GM19043 (cell line): ENCODE measurements at regions not wholly inside any gene's neighbourhood (a gene's known extent, or its start where the extent isn't known, plus 50 kb on each side); places are given as distances from the start of the nearest gene placed in this dataset.
"Not testable (repeated sequence)": the region's sequence is repeated elsewhere in the genome, so short reads cannot be mapped to it uniquely, and the experiment has no call there.

Experiments used
- ATAC-seq: cut with Tn5 transposase; IDR thresholded peaks from one replicate; pipeline ENCODE4 v1.9.1; 2021; ENCODE audit warnings: low read depth; ENCODE audit not compliant: unreplicated experiment

DNA sequence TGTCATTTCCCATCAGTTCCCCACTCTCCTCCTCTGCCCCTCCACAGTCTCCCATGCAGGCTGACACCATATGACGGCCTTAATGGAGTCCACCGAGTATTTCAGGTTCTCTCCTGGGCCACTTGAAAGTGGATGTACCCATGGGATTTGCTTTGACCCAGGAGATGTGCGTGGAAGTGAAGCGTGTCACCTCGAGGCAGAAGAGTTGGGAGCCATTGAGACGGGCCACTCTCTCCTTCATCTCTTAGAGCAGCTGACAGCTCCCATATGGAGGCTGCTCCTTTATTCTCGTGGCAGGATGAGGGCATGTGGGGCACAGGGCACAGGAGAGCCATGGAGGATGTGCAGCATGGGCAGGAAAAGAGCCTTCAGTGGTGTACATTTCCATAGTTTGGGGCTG, 144.7 kb upstream of the CRYM start:
- not testable (repeated sequence) for ATAC-seq

- ATAC-seq, result not testable (repeated sequence)
Measured at GRCh38 chr16:21404699-21405098, 126.6 kb upstream of the CRYM start.

GRCh38 chr16:21397866-21398265, 119.8 kb upstream of the CRYM start:
- not testable (repeated sequence) for ATAC-seq

DNA sequence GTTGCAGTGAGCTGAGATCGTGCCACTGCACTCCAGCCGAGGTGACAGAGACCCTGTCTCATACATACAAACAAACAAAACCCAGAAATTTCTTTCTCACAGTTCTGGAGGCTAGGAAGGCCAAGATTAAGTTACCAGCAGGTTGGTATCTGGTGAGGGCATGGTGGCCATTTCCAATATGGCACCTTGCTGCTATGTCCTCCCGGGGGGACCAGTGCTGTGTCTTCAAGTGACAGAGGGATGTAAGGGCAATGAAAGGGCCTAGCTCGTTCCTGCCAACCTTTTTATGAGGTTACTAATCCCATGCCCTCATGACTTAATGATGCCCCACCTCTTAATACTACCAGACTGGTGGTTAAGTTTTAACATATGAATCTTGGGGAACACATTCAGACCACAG, 118.5 kb upstream of the CRYM start:
- not testable (repeated sequence) for ATAC-seq

GRCh38 chr16:21390634-21391033, 112.5 kb upstream of the CRYM start:
- not testable (repeated sequence) for ATAC-seq

DNA sequence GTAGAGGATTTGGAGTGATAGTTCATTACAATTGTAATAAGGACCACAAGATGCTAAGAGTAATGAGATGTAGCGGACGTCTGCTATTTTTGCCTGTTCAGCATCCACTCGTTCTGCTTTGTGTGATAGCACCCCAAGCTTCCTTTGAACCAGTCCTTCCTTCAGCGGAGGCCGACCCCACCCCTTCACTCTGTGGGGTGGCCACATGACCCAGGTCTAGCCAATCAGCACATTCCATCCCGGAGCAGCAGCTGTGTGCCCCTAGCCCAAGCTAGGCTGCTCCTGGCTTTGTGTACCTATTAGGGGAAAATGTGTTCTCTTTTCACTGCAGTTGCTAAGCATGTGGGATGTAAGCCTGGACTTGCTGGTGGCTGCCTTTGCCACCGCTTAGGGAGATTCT, 111.8 kb upstream of the CRYM start:
- not testable (repeated sequence) for ATAC-seq

DNA sequence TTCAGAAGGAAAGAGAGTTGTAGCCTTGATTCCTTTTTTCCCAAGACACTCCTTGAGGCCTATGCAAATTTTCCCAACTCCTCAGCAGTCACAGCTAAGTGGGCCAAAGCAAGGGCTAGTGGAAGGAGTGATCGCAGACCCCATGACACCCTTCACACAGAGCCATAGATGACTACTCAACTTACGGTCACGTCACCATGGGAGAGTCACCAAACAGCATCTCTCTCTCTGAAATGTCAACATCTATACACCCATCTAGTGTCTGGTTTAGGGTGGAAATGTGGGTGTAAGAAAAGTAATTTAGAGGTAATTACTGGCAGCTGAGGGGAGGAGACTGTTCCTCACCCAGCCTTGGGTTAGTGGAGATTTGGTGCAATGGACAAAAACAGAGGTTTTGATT, 109.7 kb upstream of the CRYM start:
- ATAC-seq, result not testable (repeated sequence)

GRCh38 chr16:21386201-21386915, 108.3 kb upstream of the CRYM start:
- ATAC-seq, result not testable (repeated sequence)

GRCh38 chr16:21383682-21384081, 105.6 kb upstream of the CRYM start:
- ATAC-seq, result not testable (repeated sequence)

DNA sequence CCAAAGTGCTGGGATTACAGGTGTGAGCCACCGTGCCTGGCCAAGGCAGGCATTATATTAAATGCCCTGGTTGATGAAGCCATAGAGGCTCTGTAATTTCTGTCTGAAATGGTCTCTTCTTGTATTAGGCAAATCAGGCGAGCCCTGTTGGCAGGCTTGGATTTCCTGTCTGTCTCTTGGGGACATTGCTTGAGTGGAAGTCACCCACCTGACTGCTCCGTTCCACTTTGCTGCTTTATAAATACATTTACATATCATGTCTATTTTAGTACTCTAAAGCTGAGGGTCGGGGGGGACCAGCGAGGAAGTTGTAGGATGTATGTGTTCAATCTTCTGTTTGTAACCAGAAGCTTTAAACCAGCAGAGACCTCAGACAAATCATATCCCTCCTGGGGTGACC, 101.6 kb upstream of the CRYM start:
- ATAC-seq, result peak; percentile 59

DNA sequence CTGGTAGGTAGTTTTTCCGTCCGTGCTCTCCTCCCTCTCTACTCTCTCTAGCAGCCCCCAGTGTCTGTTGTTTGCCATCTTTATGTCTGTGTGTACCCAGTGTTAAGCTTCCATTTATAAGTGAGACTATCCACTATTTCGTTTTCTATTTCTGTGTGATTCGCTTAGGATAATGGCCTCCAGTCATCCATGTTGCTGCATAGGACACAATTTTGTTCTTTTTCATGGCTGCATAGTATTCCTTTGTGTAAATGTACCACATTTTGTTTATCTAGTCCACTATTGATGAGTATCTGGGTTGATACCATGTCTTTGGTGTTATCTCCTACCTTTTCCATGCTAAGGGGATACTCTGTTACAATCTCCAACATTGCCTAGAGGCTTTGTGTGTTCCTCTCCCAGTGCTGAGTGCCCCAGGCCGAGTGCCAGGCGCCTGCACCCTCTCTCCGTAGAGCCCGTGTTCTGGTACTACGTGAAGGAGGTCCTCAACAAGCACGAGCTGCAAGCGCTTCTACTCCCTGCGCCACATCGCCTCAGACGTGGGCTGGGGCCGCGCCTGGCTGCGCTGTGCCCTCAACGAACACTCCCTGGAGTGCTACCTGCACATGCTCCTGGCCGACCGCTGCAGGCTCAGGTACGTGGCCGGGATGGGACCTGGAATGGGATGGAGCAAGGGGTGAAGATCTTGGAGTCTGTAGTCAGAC, 98.3 kb upstream of the CRYM start:
- not testable (repeated sequence) for ATAC-seq

DNA sequence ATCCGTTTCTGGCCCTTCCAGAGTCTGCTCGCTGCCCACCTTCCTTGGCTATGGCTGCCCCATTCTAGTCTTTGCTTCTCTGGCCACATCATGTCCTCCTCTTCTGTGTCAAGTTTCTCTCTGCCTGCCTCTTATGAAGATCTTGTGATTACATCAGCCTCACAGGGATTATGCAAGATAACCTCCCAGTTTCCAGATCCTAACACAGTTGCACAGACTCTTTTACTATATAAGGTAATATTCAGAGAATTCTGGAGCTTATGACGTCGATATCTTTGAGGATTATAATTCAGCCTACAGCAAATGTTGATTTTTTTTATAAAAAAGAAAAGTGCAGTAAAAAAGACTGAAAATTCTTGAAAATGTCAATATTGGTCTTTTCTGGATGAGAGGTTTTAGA, 97.2 kb upstream of the CRYM start:
- not testable (repeated sequence) for ATAC-seq

DNA sequence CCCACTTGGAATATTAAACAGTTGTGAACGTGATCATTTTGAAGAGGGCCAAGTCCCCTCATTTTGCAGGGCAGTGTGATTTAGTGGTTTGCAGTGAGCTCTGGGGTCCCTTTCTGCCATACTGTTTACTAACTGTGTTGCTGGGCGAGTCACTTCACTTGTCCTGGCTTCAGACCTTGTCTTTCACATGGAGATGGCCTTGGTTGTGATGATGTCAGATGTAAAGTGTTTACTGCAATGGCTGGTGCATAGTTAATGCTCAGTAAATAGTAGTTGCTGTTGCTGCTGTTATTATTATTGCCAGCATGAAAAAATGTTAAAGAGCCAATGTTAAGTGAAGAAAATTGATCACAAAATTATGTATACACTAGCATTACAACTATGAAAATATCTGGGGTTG, 95.4 kb upstream of the CRYM start:
- not testable (repeated sequence) for ATAC-seq

DNA sequence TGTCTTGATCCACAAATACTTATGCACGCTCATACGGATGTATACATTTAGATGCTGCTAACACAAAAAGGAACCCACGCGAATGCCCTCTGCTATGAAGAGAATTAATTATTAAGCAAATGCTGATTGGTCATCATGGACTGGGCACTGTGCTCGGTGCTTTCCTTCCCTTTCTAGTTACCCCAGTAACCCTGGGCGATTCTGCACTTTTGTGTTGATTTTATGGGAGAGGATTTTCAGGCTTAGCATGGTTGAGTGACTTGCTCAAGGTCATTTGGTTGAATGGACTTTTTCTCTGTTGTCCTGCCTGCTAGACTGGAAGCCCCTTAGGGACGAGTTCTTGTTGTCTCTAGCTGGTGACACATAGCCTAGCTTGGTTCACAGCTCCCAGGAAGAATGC, 94.8 kb upstream of the CRYM start:
- not testable (repeated sequence) for ATAC-seq

DNA sequence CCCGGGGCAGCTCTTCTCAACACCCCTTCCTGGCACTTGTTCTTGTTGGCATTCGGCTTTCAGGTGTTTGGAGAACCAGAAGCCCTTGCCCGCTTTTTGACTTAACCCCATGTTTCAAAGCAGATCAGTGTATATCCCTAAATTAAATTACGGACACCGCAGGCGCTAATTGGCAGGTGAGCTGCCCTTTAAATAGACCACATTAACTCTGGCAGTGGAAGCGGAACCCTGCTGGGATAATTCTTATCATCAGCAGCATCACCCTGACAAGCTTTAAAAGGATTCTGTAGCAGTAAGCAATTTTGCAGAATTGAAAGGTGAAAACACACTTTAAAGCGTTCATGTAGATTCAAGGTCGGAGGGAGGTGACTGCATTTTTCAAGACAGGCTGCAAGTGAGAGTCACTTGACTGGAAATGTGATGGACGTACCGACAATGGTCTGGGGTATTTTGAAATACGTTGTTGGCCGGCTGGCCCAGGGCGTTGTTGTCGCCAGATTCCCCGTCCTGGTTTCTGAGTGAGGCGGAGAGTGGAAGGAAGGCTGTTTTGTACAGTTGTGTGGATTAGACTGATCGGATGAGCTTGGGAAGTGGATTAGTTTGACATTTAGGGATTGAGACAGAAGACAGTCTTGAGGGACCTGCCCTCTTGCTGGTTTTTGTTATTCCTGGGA, 94.2 kb upstream of the CRYM start:
- ATAC-seq, result not testable (repeated sequence)

- ATAC-seq, result not testable (repeated sequence)
Measured at GRCh38 chr16:21370791-21371190, 92.7 kb upstream of the CRYM start.

GRCh38 chr16:21368973-21369942, 91.2 kb upstream of the CRYM start:
- ATAC-seq, result not testable (repeated sequence)

DNA sequence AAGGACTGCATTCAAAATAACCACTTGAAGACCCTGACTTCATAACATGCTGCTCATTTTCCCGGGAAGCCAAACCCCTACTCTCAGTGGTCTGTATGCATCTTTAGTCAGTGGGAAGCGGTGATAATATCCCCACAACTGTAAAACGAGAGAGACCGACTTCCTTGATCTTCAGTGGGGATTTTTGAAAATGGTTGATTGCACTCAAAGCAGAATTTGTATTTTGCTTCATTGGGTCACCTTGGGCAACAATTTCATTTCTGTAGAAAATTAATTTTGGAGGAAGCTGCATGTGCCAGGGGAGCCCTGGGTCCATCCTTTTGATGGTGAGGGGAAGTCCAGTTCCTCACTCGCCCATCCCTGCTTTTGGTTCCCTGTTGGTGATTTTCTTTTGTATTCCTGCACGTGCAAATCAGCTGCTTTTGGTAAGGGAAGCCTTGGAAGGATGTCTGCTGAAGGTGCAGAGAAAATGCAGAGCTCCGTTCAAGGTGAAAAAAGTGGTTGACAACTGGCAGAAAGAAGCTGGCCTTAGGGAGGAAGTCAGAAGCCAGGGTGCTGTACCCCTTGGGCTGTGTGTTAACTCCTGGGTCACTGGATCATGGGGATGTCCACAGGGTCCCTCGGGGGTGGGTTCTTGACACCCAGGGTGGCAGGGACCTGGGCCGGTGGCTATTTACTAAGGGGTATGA, 89.8 kb upstream of the CRYM start:
- ATAC-seq, result not testable (repeated sequence)

GRCh38 chr16:21366998-21367397, 88.9 kb upstream of the CRYM start:
- not testable (repeated sequence) for ATAC-seq

DNA sequence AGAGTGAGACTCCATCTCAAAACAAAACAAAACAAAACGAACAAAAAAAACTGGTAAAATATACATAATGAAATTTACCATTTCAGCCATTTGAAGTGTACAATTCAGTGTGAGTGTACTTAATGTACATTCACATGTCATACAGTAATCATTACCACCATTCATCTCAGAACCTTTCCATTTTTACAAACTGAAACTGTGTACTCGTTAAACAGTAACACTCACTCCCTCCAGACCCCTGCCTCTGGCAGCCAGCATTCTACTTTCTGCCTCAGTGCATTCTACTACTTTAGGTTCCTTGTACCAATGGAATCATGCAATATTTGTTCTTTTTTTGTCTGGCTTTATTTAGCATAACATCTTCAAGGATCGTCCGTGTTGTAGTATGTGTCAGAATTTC, 87.5 kb upstream of the CRYM start:
- ATAC-seq, result peak; percentile 51
